SU-DHL-6 (cell line): ENCODE measurements at regions not wholly inside any gene's neighbourhood (a gene's known extent, or its start where the extent isn't known, plus 50 kb on each side); places are given as distances from the start of the nearest gene placed in this dataset.

Source experiments
- H2AFZ ChIP-seq: fragments of 200-600 bp; sonication (generic); 2 replicates; pipeline ENCODE4 v1.6.1; 2014; ENCODE audit warnings: low read depth, mild to moderate bottlenecking, moderate library complexity, mixed read lengths, antibody characterized with exemption, low read length; ENCODE audit not compliant: severe bottlenecking
- H3F3A ChIP-seq: fragments of 200-600 bp; shearing (Covaris generic); 2 replicates; pipeline ENCODE4 v1.6.0; 2016; ENCODE audit warnings: antibody characterized with exemption, mild to moderate bottlenecking; ENCODE audit not compliant: insufficient read depth
- H3K27ac ChIP-seq: fragments of 200-600 bp; sonication (generic); 2 replicates; pipeline ENCODE4 v1.5.1; 2016; ENCODE audit warnings: low read depth, mild to moderate bottlenecking, low read length, moderate library complexity, mixed read lengths
- H3K27me3 ChIP-seq: fragments of 200-600 bp; sonication (generic), shearing (Covaris generic); 2 replicates; pipeline ENCODE4 v1.6.0; 2014; ENCODE audit warnings: mild to moderate bottlenecking, low read length
- H3K36me3 ChIP-seq: fragments of 200-600 bp; sonication (generic); 2 replicates; pipeline ENCODE4 v1.6.1; 2014; ENCODE audit warnings: mild to moderate bottlenecking, low read length, mixed read lengths
- H3K4me2 ChIP-seq: fragments of 300-600, 200-600 bp; shearing (Covaris generic), sonication (generic); 2 replicates; pipeline ENCODE4 v1.6.0; 2014; ENCODE audit warnings: low read length, low read depth, mild to moderate bottlenecking; ENCODE audit not compliant: poor library complexity, severe bottlenecking
- H3K4me3 ChIP-seq: fragments of 200-600 bp; sonication (generic); 2 replicates; pipeline ENCODE4 v1.5.1; 2014; ENCODE audit warnings: antibody characterized with exemption, low read length, mild to moderate bottlenecking, mixed read lengths; ENCODE audit not compliant: insufficient read depth, poor library complexity, severe bottlenecking
- H3K79me2 ChIP-seq: fragments of 200-600 bp; sonication (generic); 2 replicates; pipeline ENCODE4 v1.6.1; 2014; ENCODE audit warnings: mild to moderate bottlenecking, low read length, moderate library complexity; ENCODE audit not compliant: insufficient read depth
- H3K9ac ChIP-seq: fragments of 200-600 bp; sonication (generic); 2 replicates; pipeline ENCODE4 v1.7.0; 2014; ENCODE audit warnings: mild to moderate bottlenecking, low read length
- H3K9me2 ChIP-seq: fragments of 200-600 bp; sonication (generic); replicated peaks from 2 replicates; pipeline ENCODE4 v1.6.1; 2014; ENCODE audit warnings: low read length; ENCODE audit not compliant: insufficient read depth
- H3K9me3 ChIP-seq: fragments of 200-600 bp; sonication (generic); 2 replicates; pipeline ENCODE4 v1.6.1; 2014; ENCODE audit warnings: low read length, mixed read lengths; ENCODE audit not compliant: insufficient read depth
- H4K20me1 ChIP-seq: fragments of 200-600 bp; sonication (generic); 2 replicates; pipeline ENCODE4 v1.6.1; 2014; ENCODE audit warnings: low read depth, mild to moderate bottlenecking, antibody characterized with exemption, low read length, moderate library complexity, mixed read lengths
- CTCF ChIP-seq: fragments of 200-600 bp; sonication (generic); IDR thresholded peaks from one replicate; pipeline ENCODE4 v1.5.1; 2017; ENCODE audit warnings: antibody characterized with exemption, mild to moderate bottlenecking, low read length, moderate library complexity; ENCODE audit not compliant: insufficient read depth, poor library complexity, severe bottlenecking
- EZH2phosphoT487 ChIP-seq: fragments of 200-600 bp; sonication (generic), shearing (Covaris generic); conservative IDR thresholded peaks from 2 replicates; pipeline ENCODE4 v1.6.1; 2018; ENCODE audit warnings: mild to moderate bottlenecking, antibody characterized with exemption, low read length, moderate library complexity, mixed read lengths

GRCh38 chr9:109604131-109604530 is 106.0 kb upstream of the PTPN3 start:
- Histone ChIP-seq H4K20me1 (no peaks in the 10 kb centered on the region), H3K27me3 (no peaks in the 10 kb centered on the region; the same call in 1 of the 2 replicates), H3K9me2 (no peaks in the 10 kb centered on the region), H3K9ac (no peak overlapping the region), H3K4me3 (no peak overlapping the region), H3K36me3 (no peaks in the 10 kb centered on the region), H2AFZ (no peak overlapping the region), H3K4me2 (no peak overlapping the region), H3K9me3 (no peaks in the 10 kb centered on the region), H3F3A (no peaks in the 10 kb centered on the region), H3K27ac (no peak overlapping the region), H3K79me2 (no peaks in the 10 kb centered on the region)
- TF ChIP-seq CTCF: no peak
- TF ChIP-seq EZH2phosphoT487: no peak

- no peaks in the 10 kb centered on the region for H3K9me2 ChIP-seq
- no peak overlapping the region for H3K9ac ChIP-seq
- no peaks in the 10 kb centered on the region; the same call in 1 of the 2 replicates for H3K27me3 ChIP-seq
- H2AFZ ChIP-seq: no peak overlapping the region
- no peak overlapping the region for H3K27ac ChIP-seq
- no peaks in the 10 kb centered on the region for H3K9me3 ChIP-seq
- H4K20me1 ChIP-seq: no peaks in the 10 kb centered on the region
- TF ChIP-seq EZH2phosphoT487 (no peak), CTCF (no peak)
- no peak overlapping the region for H3K4me3 ChIP-seq
- H3K4me2 ChIP-seq: no peak overlapping the region
- H3F3A ChIP-seq: no peaks in the 10 kb centered on the region
- H3K36me3 ChIP-seq: no peaks in the 10 kb centered on the region
- H3K79me2 ChIP-seq: no peaks in the 10 kb centered on the region
Observed at GRCh38 chr9:109604781-109605180, 106.7 kb upstream of the PTPN3 start.

- TF ChIP-seq CTCF (no peak), EZH2phosphoT487 (no peak)
- no peaks in the 10 kb centered on the region for H3K27me3 ChIP-seq
- H3K4me2 ChIP-seq: no peak overlapping the region
- H3F3A ChIP-seq: no peaks in the 10 kb centered on the region
- H3K9ac ChIP-seq: no peak overlapping the region
- no peaks in the 10 kb centered on the region for H3K79me2 ChIP-seq
- no peaks in the 10 kb centered on the region for H3K36me3 ChIP-seq
- no peak overlapping the region for H3K4me3 ChIP-seq
- H3K9me2 ChIP-seq: no peaks in the 10 kb centered on the region
- H2AFZ ChIP-seq: no peak overlapping the region
- no peaks in the 10 kb centered on the region for H4K20me1 ChIP-seq
- no peaks in the 10 kb centered on the region for H3K9me3 ChIP-seq
- H3K27ac ChIP-seq: no peak overlapping the region
Observed at GRCh38 chr9:109609060-109609459, 111.0 kb upstream of the PTPN3 start.

GRCh38 chr9:109616571-109617120 is 118.5 kb upstream of the PTPN3 start:
- Histone ChIP-seq H3K4me3 (no peak overlapping the region), H3K79me2 (no peaks in the 10 kb centered on the region), H3K27me3 (no peaks in the 10 kb centered on the region), H3K9me2 (no peaks in the 10 kb centered on the region), H3F3A (no peaks in the 10 kb centered on the region), H3K9me3 (no peaks in the 10 kb centered on the region), H3K9ac (no peak overlapping the region), H3K27ac (no peak overlapping the region), H4K20me1 (no peaks in the 10 kb centered on the region), H3K4me2 (no peak overlapping the region), H2AFZ (no peak overlapping the region), H3K36me3 (no peaks in the 10 kb centered on the region)
- TF ChIP-seq CTCF (no peak), EZH2phosphoT487 (no peak)
